AG08396 (cell line): ENCODE measurements at regions not wholly inside any gene's neighbourhood (a gene's known extent, or its start where the extent isn't known, plus 50 kb on each side); places are given as distances from the start of the nearest gene placed in this dataset.
"Not testable (repeated sequence)": the region's sequence is repeated elsewhere in the genome, so short reads cannot be mapped to it uniquely, and the experiment has no call there.

Source experiments
- DNase-seq: peaks from one replicate; pipeline ENCODE4 v3.0.0; 2012; ENCODE audit warnings: low spot score, mixed read lengths

GRCh38 chr6:78505178-78505577 is 362.2 kb upstream of the IRAK1BP1 start:
- DNase-seq = no peak

- no peak for DNase-seq
Observed at GRCh38 chr6:78511009-78511408, 356.3 kb upstream of the IRAK1BP1 start.

DNA sequence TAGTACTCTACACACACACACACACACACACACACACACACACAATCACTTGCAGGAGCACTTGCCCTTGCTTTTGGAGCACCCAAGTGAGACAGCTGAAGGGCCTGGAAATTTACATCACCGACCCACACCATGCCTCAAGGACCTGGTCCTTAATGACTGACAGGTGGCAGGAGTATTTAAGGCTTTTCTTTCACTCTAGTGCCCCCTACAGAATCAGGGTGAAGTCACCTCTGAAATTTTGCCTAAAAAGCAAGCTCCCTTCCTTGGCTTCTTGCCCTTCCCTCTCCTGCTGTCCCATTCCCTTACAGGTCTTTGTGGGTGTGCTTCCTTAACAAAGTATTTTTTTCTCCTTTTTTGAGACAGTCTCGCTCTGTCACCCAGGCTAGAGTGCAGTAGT is 353.5 kb upstream of the IRAK1BP1 start:
- no peak for DNase-seq

DNA sequence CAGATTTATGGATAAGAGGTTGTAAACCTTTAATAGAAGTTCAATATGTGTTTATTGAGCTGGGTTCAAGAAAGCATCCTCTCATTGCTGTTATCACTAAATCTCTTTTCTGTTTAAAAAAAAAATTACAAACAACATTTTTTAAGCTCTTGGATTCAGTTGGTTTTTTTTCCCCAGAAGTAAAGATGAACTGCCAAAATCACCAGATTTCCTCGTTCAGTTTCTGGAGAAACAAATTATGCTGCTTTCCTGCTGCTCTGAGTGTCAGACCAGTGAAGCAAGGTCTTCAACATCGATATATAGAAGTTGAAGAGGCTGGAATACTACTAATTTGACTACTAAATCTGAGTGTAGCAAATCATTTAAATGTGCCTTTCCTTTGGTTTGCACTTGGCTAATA is 352.1 kb upstream of the IRAK1BP1 start:
- no peak for DNase-seq

DNA sequence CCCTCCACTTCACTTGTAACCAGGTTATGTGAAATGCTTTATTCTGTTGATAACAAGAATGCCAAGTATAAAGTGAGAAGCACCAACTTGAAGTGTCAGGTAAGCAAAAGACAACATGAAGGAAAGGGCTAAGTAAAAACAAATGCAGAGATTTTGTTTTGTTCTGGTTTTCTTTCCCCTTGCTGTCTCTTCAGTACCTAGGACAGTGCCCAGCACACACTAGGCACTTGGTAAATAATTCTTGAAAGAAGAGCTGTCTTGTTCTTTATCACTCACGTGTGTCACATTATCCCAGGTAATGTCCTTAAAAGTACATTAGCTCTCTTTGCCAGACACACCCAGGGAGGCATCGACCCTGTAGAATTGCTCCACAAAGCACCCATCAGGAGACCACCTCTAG is 350.0 kb upstream of the IRAK1BP1 start:
- no peak for DNase-seq

- DNase-seq = no peak
Observed at GRCh38 chr6:78523622-78524021, 343.7 kb upstream of the IRAK1BP1 start.

GRCh38 chr6:78525976-78526375 is 341.4 kb upstream of the IRAK1BP1 start:
- no peak for DNase-seq

- DNase-seq = no peak
Observed at GRCh38 chr6:78526432-78526831, 340.9 kb upstream of the IRAK1BP1 start.

- no peak for DNase-seq
Observed at GRCh38 chr6:78528926-78529325, 338.4 kb upstream of the IRAK1BP1 start.

GRCh38 chr6:78530208-78530607 is 337.1 kb upstream of the IRAK1BP1 start:
- DNase-seq = no peak

DNA sequence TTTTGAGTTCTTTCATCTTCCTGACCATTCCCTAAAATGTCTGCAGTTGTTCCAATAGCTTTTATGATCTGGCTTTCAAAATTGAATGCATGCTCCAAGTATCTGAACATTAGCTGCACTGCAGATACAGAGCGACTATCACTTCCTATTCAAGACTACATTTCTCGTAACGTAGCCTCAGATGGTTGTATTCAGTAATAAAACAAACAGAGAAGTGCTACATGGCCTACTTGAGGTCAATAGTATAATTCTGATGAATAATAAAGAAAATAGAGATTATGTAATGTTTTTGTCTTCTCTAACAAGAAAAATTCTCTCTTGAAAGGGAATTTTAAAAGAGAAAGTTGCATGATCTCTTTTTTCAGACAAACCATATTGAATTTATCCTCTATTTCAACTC is 333.9 kb upstream of the IRAK1BP1 start:
- no peak for DNase-seq

GRCh38 chr6:78533876-78534275 is 333.5 kb upstream of the IRAK1BP1 start:
- DNase-seq = no peak

DNA sequence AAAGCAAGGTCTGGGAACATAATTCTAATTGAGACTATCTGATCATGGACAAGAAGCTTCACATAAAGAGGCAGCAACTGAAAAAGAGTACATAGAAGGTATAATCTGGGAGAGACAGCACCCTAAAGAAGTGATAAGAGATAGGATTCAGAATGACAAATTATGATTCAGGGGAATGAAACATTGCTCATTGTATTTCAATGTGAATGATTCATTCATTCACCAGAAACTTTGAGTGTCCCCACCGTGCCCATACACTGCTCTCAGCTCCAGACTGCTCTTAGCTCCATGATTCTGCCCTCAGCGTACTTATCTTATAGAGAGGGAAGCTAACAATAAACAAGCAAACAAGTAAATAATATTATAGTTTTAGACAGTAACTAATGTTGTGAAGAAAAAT is 329.3 kb upstream of the IRAK1BP1 start:
- DNase-seq = no peak

DNA sequence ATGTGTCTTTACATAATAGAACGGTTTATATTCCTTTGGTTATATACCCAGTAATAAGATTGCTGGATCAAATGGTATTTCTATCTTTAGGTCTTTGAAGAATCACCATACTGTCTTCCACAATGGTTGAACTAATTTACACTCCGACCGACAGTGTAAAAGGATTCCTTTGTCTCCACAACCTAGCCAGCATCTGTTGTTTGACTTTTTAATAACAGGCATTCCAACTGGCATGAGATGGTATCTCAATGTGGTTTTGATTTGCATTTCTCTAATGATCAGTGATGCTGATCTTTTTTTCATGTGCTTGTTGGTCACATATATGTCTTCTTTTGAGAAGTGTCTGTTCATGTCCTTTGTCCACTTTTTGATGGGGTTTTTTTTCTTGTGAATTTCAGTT is 319.7 kb upstream of the IRAK1BP1 start:
- not testable (repeated sequence) for DNase-seq

GRCh38 chr6:78551361-78551760 is 316.0 kb upstream of the IRAK1BP1 start:
- DNase-seq = no peak

GRCh38 chr6:78552435-78552834 is 314.9 kb upstream of the IRAK1BP1 start:
- DNase-seq = no peak

GRCh38 chr6:78554341-78554740 is 313.0 kb upstream of the IRAK1BP1 start:
- no peak for DNase-seq

GRCh38 chr6:78559056-78559455 is 308.3 kb upstream of the IRAK1BP1 start:
- DNase-seq = no peak

DNA sequence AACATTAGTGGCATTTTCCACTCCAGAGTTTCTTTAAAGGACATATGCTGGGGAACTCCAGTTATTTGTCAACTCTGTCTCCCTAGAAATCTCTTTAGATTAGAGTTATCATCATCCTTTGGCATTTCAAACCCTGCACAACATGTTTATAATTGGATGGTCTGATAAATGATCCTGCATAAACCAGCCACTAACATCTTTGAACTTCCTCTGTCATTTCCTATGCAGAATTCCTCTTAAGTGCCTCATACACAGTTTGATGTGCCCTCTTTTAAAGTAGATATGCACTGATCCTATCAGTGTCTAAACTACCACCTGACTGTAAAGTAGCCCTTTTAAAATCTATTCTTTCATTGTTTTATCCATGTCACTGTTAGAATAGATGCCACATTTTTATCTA is 306.3 kb upstream of the IRAK1BP1 start:
- no peak for DNase-seq

- DNase-seq = no peak
Observed at GRCh38 chr6:78565997-78566396, 301.4 kb upstream of the IRAK1BP1 start.

DNA sequence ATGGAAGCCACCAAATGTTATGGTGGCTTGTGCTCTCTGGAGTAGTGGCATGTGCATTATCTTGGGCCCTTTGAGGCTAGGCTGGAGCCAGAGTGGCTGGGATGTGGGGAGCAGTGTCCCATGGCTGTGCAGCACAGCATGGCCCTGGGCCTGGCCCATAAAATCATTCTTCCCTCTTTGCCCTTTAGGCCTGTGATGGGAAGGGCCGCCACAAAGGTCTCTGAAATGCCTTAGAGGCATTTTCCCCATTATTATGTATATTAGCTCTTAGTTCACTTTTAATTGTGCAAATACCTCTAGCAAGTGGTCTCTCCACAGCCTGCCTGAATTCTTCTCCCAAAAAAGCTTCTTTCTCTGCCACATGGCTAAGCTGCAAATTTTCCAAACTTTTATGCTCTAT is 297.3 kb upstream of the IRAK1BP1 start:
- DNase-seq = no peak

- no peak for DNase-seq
Observed at GRCh38 chr6:78577585-78577984, 289.8 kb upstream of the IRAK1BP1 start.

DNA sequence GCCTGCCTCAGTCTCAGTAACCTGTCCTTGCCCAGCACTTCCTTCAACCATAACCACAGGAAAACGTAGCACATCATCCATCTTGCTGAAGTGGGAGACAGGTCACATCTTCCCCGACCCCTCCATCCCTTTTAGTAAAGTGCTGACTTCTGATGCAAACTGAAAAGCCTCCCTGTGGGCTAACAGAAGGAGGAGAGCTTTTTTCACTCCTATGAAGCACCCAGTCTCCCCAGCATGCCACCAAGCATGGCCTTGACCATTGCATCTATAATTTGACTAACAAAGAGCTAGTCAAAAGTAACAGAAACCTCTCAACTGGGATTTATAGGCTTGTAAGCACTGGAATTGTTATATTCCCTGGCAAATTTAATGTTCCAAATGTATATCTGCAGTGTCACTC is 288.9 kb upstream of the IRAK1BP1 start:
- DNase-seq = no peak

DNA sequence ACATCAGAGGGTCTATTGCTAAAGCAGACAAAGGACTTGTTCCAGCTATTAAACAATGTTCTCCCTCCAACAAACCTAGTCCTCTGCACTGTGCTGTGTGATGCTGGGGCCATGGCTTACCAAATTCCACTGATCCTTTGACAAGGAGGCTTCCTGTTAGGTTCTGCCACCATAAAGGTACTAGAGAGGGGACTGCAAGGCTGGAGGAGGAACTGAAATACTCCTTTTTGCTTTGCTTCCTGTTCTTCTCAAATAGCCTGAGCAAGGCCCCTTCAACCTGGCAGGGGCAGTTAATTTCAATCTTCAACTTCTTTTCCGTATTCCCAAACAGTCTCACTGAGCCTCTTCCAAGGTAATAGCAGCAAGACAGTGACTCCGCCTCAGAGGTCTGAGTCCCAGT is 286.4 kb upstream of the IRAK1BP1 start:
- no peak for DNase-seq

- DNase-seq = no peak
Observed at GRCh38 chr6:78583079-78583478, 284.3 kb upstream of the IRAK1BP1 start.
